GM23338 (cell line): ENCODE measurements at regions not wholly inside any gene's neighbourhood (a gene's known extent, or its start where the extent isn't known, plus 50 kb on each side); places are given as distances from the start of the nearest gene placed in this dataset.

Source experiments
- ATAC-seq: fragments of 200-7000 bp; cut with Tn5 transposase; 3 replicates; pipeline ENCODE4 v1.9.1; 2020
- DNase-seq: peaks from one replicate; pipeline ENCODE4 v3.0.0-alpha.2; 2015; ENCODE audit warnings: low spot score
- H2AFZ ChIP-seq: fragments of 200-600 bp; sonication (generic); 2 replicates; pipeline ENCODE4 v1.8.0; 2016; ENCODE audit warnings: antibody characterized with exemption, mild to moderate bottlenecking, moderate library complexity
- H3F3A ChIP-seq: fragments of 200-600 bp; sonication (generic); replicated peaks from 2 replicates; pipeline ENCODE4 v1.8.0; 2017; ENCODE audit warnings: antibody characterized with exemption, mixed run types, low read depth
- H3K27ac ChIP-seq: fragments of 200-600 bp; sonication (generic); 2 replicates; pipeline ENCODE4 v1.6.1; 2016; ENCODE audit warnings: low read depth
- H3K27me3 ChIP-seq: fragments of 200-600 bp; sonication (generic); 2 replicates; pipeline ENCODE4 v1.8.0; 2016; ENCODE audit warnings: mild to moderate bottlenecking, mixed run types, moderate library complexity; ENCODE audit not compliant: insufficient read depth
- H3K36me3 ChIP-seq: fragments of 200-600 bp; sonication (generic); 2 replicates; pipeline ENCODE4 v1.8.0; 2016; ENCODE audit warnings: mild to moderate bottlenecking; ENCODE audit not compliant: insufficient read depth
- H3K4me1 ChIP-seq: fragments of 200-600 bp; sonication (generic); 2 replicates; pipeline ENCODE4 v1.8.0; 2016; ENCODE audit warnings: mild to moderate bottlenecking, moderate library complexity; ENCODE audit not compliant: insufficient read depth
- H3K4me2 ChIP-seq: fragments of 200-600 bp; sonication (generic); 2 replicates; pipeline ENCODE4 v1.7.1; 2017; ENCODE audit warnings: mixed run types
- H3K4me3 ChIP-seq: fragments of 200-600 bp; sonication (generic); 2 replicates; pipeline ENCODE4 v1.6.1; 2016; ENCODE audit warnings: mixed run types
- H3K79me2 ChIP-seq: fragments of 200-600 bp; sonication (generic); replicated peaks from 2 replicates; pipeline ENCODE4 v1.8.0; 2017; ENCODE audit warnings: mild to moderate bottlenecking; ENCODE audit not compliant: insufficient read depth
- H3K9me2 ChIP-seq: fragments of 200-600 bp; sonication (generic); 2 replicates; pipeline ENCODE4 v1.8.0; 2017; ENCODE audit not compliant: insufficient read depth
- H4K20me1 ChIP-seq: fragments of 200-600 bp; sonication (generic); replicated peaks from 2 replicates; pipeline ENCODE4 v1.8.0; 2017; ENCODE audit warnings: mild to moderate bottlenecking; ENCODE audit not compliant: insufficient read depth
- H3K27ac Mint-ChIP-seq: 2 replicates; pipeline ENCODE4 v1.8.0; 2020; ENCODE audit warnings: inconsistent platforms, mild to moderate bottlenecking, moderate library complexity, mixed read lengths
- H3K27me3 Mint-ChIP-seq: 3 replicates; pipeline ENCODE4 v1.8.0; 2022; ENCODE audit warnings: low read depth, mild to moderate bottlenecking, moderate library complexity, mixed read lengths, inconsistent platforms; ENCODE audit not compliant: insufficient read depth, poor library complexity
- H3K36me3 Mint-ChIP-seq: 3 replicates; pipeline ENCODE4 v1.8.0; 2021; ENCODE audit warnings: low read depth, mild to moderate bottlenecking, inconsistent platforms, moderate library complexity, mixed read lengths
- H3K4me1 Mint-ChIP-seq: 3 replicates; pipeline ENCODE4 v1.8.0; 2020; ENCODE audit warnings: mild to moderate bottlenecking, inconsistent platforms, mixed read lengths
- H3K4me3 Mint-ChIP-seq: 3 replicates; pipeline ENCODE4 v1.8.0; 2021; ENCODE audit warnings: moderate library complexity, mild to moderate bottlenecking, inconsistent platforms, mixed read lengths
- H3K9me3 Mint-ChIP-seq: 3 replicates; pipeline ENCODE4 v1.8.0; 2020; ENCODE audit warnings: moderate library complexity, mild to moderate bottlenecking, inconsistent platforms, mixed read lengths
- CREB1 ChIP-seq: fragments of 250-450 bp; sonication (Bioruptor Pico); IDR thresholded peaks from 2 replicates; pipeline ENCODE4 v1.5.0; 2020; ENCODE audit warnings: low read depth, mild to moderate bottlenecking, moderate library complexity
- CTCF ChIP-seq, 2 experiments: fragments of 200-600 bp in 1 of 2; sonication (generic) in 1 of 2; conservative IDR thresholded peaks; 2 replicates each; pipeline versions ENCODE4 v1.5.1 to v1.6.1; 2016 to 2017; ENCODE audit warnings: antibody characterized with exemption in 2 of 2, low read depth in 2 of 2, mild to moderate bottlenecking in 2 of 2, moderate library complexity in 1 of 2
- ETS1 ChIP-seq: IDR thresholded peaks from 2 replicates; pipeline ENCODE4 v1.6.1; 2016; ENCODE audit warnings: antibody characterized with exemption
- EZH2 ChIP-seq: fragments of 200-600 bp; sonication (generic); IDR thresholded peaks from one replicate; pipeline ENCODE4 v1.8.0; 2017; ENCODE audit warnings: antibody characterized with exemption, mild to moderate bottlenecking, low read depth; ENCODE audit not compliant: unreplicated experiment
- EZH2phosphoT487 ChIP-seq: fragments of 200-600 bp; sonication (generic); IDR thresholded peaks from one replicate; pipeline ENCODE4 v1.8.1; 2018; ENCODE audit warnings: antibody characterized with exemption; ENCODE audit not compliant: unreplicated experiment
- JUNB ChIP-seq: IDR thresholded peaks from one replicate; pipeline ENCODE4 v1.6.1; 2016; ENCODE audit warnings: antibody characterized with exemption; ENCODE audit not compliant: unreplicated experiment
- NANOG ChIP-seq: IDR thresholded peaks from 2 replicates; pipeline ENCODE4 v1.6.1; 2016; ENCODE audit warnings: antibody characterized with exemption, borderline replicate concordance
- POLR2AphosphoS5 ChIP-seq: IDR thresholded peaks from 2 replicates; pipeline ENCODE4 v1.6.1; 2016; ENCODE audit warnings: antibody characterized with exemption, low read depth
- REST ChIP-seq: IDR thresholded peaks from one replicate; pipeline ENCODE4 v1.6.1; 2018; ENCODE audit warnings: antibody characterized with exemption; ENCODE audit not compliant: unreplicated experiment
- STAT1 ChIP-seq: IDR thresholded peaks from one replicate; pipeline ENCODE4 v1.6.1; 2016; ENCODE audit warnings: antibody characterized with exemption; ENCODE audit not compliant: unreplicated experiment
- ZNF114 ChIP-seq: fragments of 250-450 bp; sonication (Bioruptor Pico); IDR thresholded peaks from 2 replicates; pipeline ENCODE4 v1.5.0; 2020; ENCODE audit warnings: mild to moderate bottlenecking, moderate library complexity
- ZNF331 ChIP-seq: fragments of 250-450 bp; sonication (Bioruptor Pico); IDR thresholded peaks from 2 replicates; pipeline ENCODE4 v1.5.0; 2020; ENCODE audit warnings: low read depth, mild to moderate bottlenecking, moderate library complexity
- ZNF462 ChIP-seq: fragments of 250-450 bp; sonication (Bioruptor Pico); IDR thresholded peaks from 2 replicates; pipeline ENCODE4 v1.5.0; 2020; ENCODE audit warnings: mild to moderate bottlenecking, moderate library complexity

- peaks cover 6% of the 10 kb centered on the region for H3K4me1 Mint-ChIP-seq
- DNase-seq (no peak), ATAC-seq (no peak)
- H3K9me3 Mint-ChIP-seq = no peaks in the 10 kb centered on the region
- no peak overlapping the region for H3K4me3 Mint-ChIP-seq
- Histone ChIP-seq H3K27me3 (no peaks in the 10 kb centered on the region), H3K4me1 (no peaks in the 10 kb centered on the region), H2AFZ (no peak overlapping the region), H3K36me3 (no peaks in the 10 kb centered on the region), H3K4me2 (no peak overlapping the region), H3K9me2 (0 out of 2 replicates have a peak, but pooled peaks cover 12% of the 10 kb centered on the region), H4K20me1 (no peaks in the 10 kb centered on the region), H3F3A (no peaks in the 10 kb centered on the region), H3K79me2 (no peaks in the 10 kb centered on the region), H3K4me3 (no peak overlapping the region), H3K27ac (no peak overlapping the region)
- H3K27me3 Mint-ChIP-seq = peaks cover 5% of the 10 kb centered on the region
- TF ChIP-seq REST = no peak
- no peak for TF ChIP-seq STAT1
- TF ChIP-seq POLR2AphosphoS5 = no peak
- TF ChIP-seq EZH2phosphoT487 = no peak
- TF ChIP-seq ZNF114 = no peak
- TF ChIP-seq ZNF462 (CRISPR knock-in tag) = no peak
- no peak for TF ChIP-seq EZH2
- TF ChIP-seq CTCF (conservative IDR thresholded peaks at IDR 0.05; ENCODE audit: low read depth in 2 of 2) = no peak
- TF ChIP-seq CREB1 (CRISPR knock-in tag) = no peak
- TF ChIP-seq JUNB = no peak
- no peak for TF ChIP-seq NANOG
- TF ChIP-seq ETS1 = no peak
- TF ChIP-seq ZNF331 (CRISPR knock-in tag) = no peak
- no peak overlapping the region for H3K27ac Mint-ChIP-seq
- no peaks in the 10 kb centered on the region for H3K36me3 Mint-ChIP-seq
Measured at GRCh38 chr2:65786765-65787164, 354.4 kb upstream of the SPRED2 start.
